SK-N-SH (cell line): ENCODE measurements at regions not wholly inside any gene's neighbourhood (a gene's known extent, or its start where the extent isn't known, plus 50 kb on each side); places are given as distances from the start of the nearest gene placed in this dataset.

Experiments used
- CTCF ChIA-PET: fragments of 300-600, 350-600 bp; formaldehyde crosslinking; extraction: SDS; loops from one replicate; lab custom pipeline; 2021; lab: Yijun Ruan, JAX
- POLR2A ChIA-PET: fragments of 350-600 bp; sonication (Branson Sonifier 250); formaldehyde crosslinking; extraction: SDS; loops from one replicate; lab custom pipeline; 2020; ENCODE audit warnings: antibody characterized with exemption, inconsistent platforms; lab: Yijun Ruan, JAX
- DNase-seq: peaks from one replicate; pipeline ENCODE4 v3.0.0; 2012
- H2AFZ ChIP-seq: fragments of 200-600 bp; sonication (generic); 2 replicates; pipeline ENCODE4 v1.8.1; 2016; ENCODE audit warnings: antibody characterized with exemption, mild to moderate bottlenecking, low read depth
- H3F3A ChIP-seq: fragments of 200-600 bp; sonication (generic); replicated peaks from 2 replicates; pipeline ENCODE3; 2016; ENCODE audit warnings: antibody characterized with exemption, mild to moderate bottlenecking; ENCODE audit not compliant: insufficient read depth
- H3K27ac ChIP-seq, 2 experiments: fragments of 200-500 bp in 1 of 2; fragments of 200-600 bp in 1 of 2; sonication (Bioruptor generic) in 1 of 2; sonication (generic), shearing (Covaris generic) in 1 of 2; 2 replicates each; pipeline versions ENCODE4 v1.5.1 to v1.6.1; 2014 to 2016; ENCODE audit warnings: low read depth in 2 of 2, inconsistent platforms in 1 of 2, low read length in 1 of 2, mild to moderate bottlenecking in 1 of 2, mixed read lengths in 1 of 2
- H3K27me3 ChIP-seq: fragments of 200-600 bp; sonication (generic), shearing (Covaris generic); 2 replicates; pipeline ENCODE4 v1.6.1; 2016; ENCODE audit warnings: mixed run types; ENCODE audit not compliant: insufficient read depth
- H3K36me3 ChIP-seq, 2 experiments: fragments of 200-500 bp in 1 of 2; fragments of 200-600 bp in 1 of 2; sonication (Bioruptor generic) in 1 of 2; sonication (generic) in 1 of 2; replicated peaks in 1 of 2; 2 replicates each; pipeline versions ENCODE3 to v1.5.1; 2014 to 2016; ENCODE audit warnings: low read length in 1 of 2, mild to moderate bottlenecking in 1 of 2; ENCODE audit not compliant: insufficient read depth in 2 of 2, control insufficient read depth in 1 of 2
- H3K4me1 ChIP-seq, 2 experiments: fragments of 200-500 bp in 1 of 2; fragments of 200-600 bp in 1 of 2; sonication (Bioruptor generic) in 1 of 2; sonication (generic), shearing (Covaris generic) in 1 of 2; 2 replicates each; pipeline versions ENCODE4 v1.5.1 to v1.6.1; 2014 to 2016; ENCODE audit warnings: low read depth in 1 of 2, low read length in 1 of 2, mixed run types in 1 of 2; ENCODE audit not compliant: insufficient read depth in 2 of 2, control insufficient read depth in 1 of 2
- H3K4me2 ChIP-seq: fragments of 200-600 bp; sonication (generic), shearing (Covaris generic); 2 replicates; pipeline ENCODE4 v1.6.1; 2017; ENCODE audit warnings: mixed run types
- H3K4me3 ChIP-seq, 2 experiments: fragments of 200-500 bp in 1 of 2; fragments of 200-600 bp in 1 of 2; sonication (Bioruptor generic) in 1 of 2; sonication (generic), shearing (Covaris generic) in 1 of 2; 2 replicates each; pipeline versions ENCODE4 v1.5.1 to v1.8.1; 2014 to 2016; ENCODE audit warnings: low read depth in 2 of 2, inconsistent platforms in 1 of 2, low read length in 1 of 2, mild to moderate bottlenecking in 1 of 2, mixed read lengths in 1 of 2, moderate library complexity in 1 of 2
- H3K79me2 ChIP-seq: fragments of 200-600 bp; sonication (generic); 2 replicates; pipeline ENCODE4 v1.8.1; 2017; ENCODE audit warnings: mild to moderate bottlenecking; ENCODE audit not compliant: insufficient read depth
- H3K9ac ChIP-seq: fragments of 200-600 bp; sonication (generic); 2 replicates; pipeline ENCODE4 v1.6.1; 2017; ENCODE audit warnings: mixed run types
- H3K9me2 ChIP-seq: fragments of 200-600 bp; sonication (generic); 2 replicates; pipeline ENCODE4 v1.6.1; 2017; ENCODE audit warnings: mixed run types
- H3K9me3 ChIP-seq: fragments of 200-600 bp; sonication (generic); 2 replicates; pipeline ENCODE4 v1.6.1; 2017; ENCODE audit warnings: mixed run types, mild to moderate bottlenecking, moderate library complexity
- H4K20me1 ChIP-seq: fragments of 200-600 bp; sonication (generic); 2 replicates; pipeline ENCODE4 v1.6.1; 2017; ENCODE audit warnings: mild to moderate bottlenecking, mixed run types; ENCODE audit not compliant: insufficient read depth
- EP300 ChIP-seq, 2 experiments: IDR thresholded peaks; 2 replicates each; pipeline versions ENCODE4 v1.4.0 to v1.6.1; 2012; ENCODE audit warnings: borderline replicate concordance in 1 of 2, low read depth in 1 of 2, low read length in 1 of 2
- EZH2phosphoT487 ChIP-seq: fragments of 200-600 bp; sonication (generic); IDR thresholded peaks from 2 replicates; pipeline ENCODE4 v1.6.1; 2017; ENCODE audit warnings: low read depth, mixed run types, mild to moderate bottlenecking, antibody characterized with exemption, moderate library complexity, borderline replicate concordance
- FOXJ3 ChIP-seq: sonication (generic); formaldehyde crosslinking; IDR thresholded peaks from 2 replicates; pipeline ENCODE4 v1.5.1; 2020; ENCODE audit warnings: mild to moderate bottlenecking, missing genetic modification reagents
- FOXM1 ChIP-seq: IDR thresholded peaks from 2 replicates; pipeline ENCODE4 v1.4.0; 2012; ENCODE audit warnings: low read depth, mild to moderate bottlenecking
- GATA2 ChIP-seq: sonication (generic); formaldehyde crosslinking; IDR thresholded peaks from 2 replicates; pipeline ENCODE4 v1.5.0; 2020; ENCODE audit warnings: mild to moderate bottlenecking, missing genetic modification reagents
- MEF2A ChIP-seq: IDR thresholded peaks from 2 replicates; pipeline ENCODE4 v1.4.0; 2012; ENCODE audit warnings: low read depth, borderline replicate concordance
- MXI1 ChIP-seq: IDR thresholded peaks from 2 replicates; pipeline ENCODE4 v1.6.1; 2012; ENCODE audit warnings: mild to moderate bottlenecking, low read depth, low read length, improper control_type of control experiment
- NFIC ChIP-seq: IDR thresholded peaks from 2 replicates; pipeline ENCODE4 v1.4.0; 2012; ENCODE audit warnings: borderline replicate concordance
- NRF1 ChIP-seq: IDR thresholded peaks from 2 replicates; pipeline ENCODE4 v1.6.1; 2012; ENCODE audit warnings: low read depth, mild to moderate bottlenecking, low read length
- POLR2AphosphoS5 ChIP-seq: IDR thresholded peaks from 2 replicates; pipeline ENCODE4 v1.6.1; 2012; ENCODE audit warnings: low read depth, low read length
- RAD21 ChIP-seq: IDR thresholded peaks from 2 replicates; pipeline ENCODE4 v1.6.1; 2012; ENCODE audit warnings: mild to moderate bottlenecking, low read length
- RCOR1 ChIP-seq: fragments of 150-350 bp; IDR thresholded peaks from 2 replicates; pipeline ENCODE4 v1.6.1; 2017; ENCODE audit warnings: antibody characterized with exemption, low read length
- RFX5 ChIP-seq: IDR thresholded peaks from 2 replicates; pipeline ENCODE4 v1.6.1; 2012; ENCODE audit warnings: mild to moderate bottlenecking, improper control_type of control experiment, low read length
- RXRA ChIP-seq: IDR thresholded peaks from 2 replicates; pipeline ENCODE4 v1.4.0; 2012; ENCODE audit warnings: low read depth, mild to moderate bottlenecking, borderline replicate concordance
- SIN3A ChIP-seq: IDR thresholded peaks from 2 replicates; pipeline ENCODE4 v1.6.1; 2012; ENCODE audit warnings: low read depth, mild to moderate bottlenecking, low read length, moderate library complexity, borderline replicate concordance
- TEAD4 ChIP-seq: IDR thresholded peaks from 2 replicates; pipeline ENCODE4 v1.4.0; 2012; ENCODE audit warnings: mild to moderate bottlenecking, borderline replicate concordance; ENCODE audit not compliant: insufficient read depth
- USF1 ChIP-seq: IDR thresholded peaks from 2 replicates; pipeline ENCODE4 v1.4.0; 2012; ENCODE audit warnings: low read depth, borderline replicate concordance
- YY1 ChIP-seq: IDR thresholded peaks from 2 replicates; pipeline ENCODE4 v1.4.0; 2012; ENCODE audit warnings: low read depth, mild to moderate bottlenecking
- ZBTB33 ChIP-seq: IDR thresholded peaks from 2 replicates; pipeline ENCODE4 v1.4.0; 2012; ENCODE audit warnings: low read depth, borderline replicate concordance
- WGBS: methylation state at CpG from one replicate; pipeline ENCODE4 v1.1.6; 2017; ENCODE audit warnings: low lambda C conversion rate; 5-methylcytosine and 5-hydroxymethylcytosine counted together
- TF ChIP-seq, protein P1 (sequence below): IDR thresholded peaks from 2 replicates; pipeline ENCODE4; 2012
- TF ChIP-seq, protein P2 (sequence below): fragments of 200-600 bp; sonication (generic); IDR thresholded peaks from 2 replicates; pipeline ENCODE4 v1.6.1; 2017; ENCODE audit warnings: antibody characterized with exemption, mild to moderate bottlenecking, moderate library complexity

GRCh38 chr21:18147678-18148077, 97.0 kb upstream of the CHODL start:
- CTCF ChIA-PET, result no interaction called here
- Histone ChIP-seq H3K4me2 (no peak overlapping the region), H2AFZ (no peak overlapping the region)

GRCh38 chr21:18146820-18147219, 97.8 kb upstream of the CHODL start:
- ChIA-PET POLR2A (no interaction called here), CTCF (no interaction called here)
- Histone ChIP-seq H3K4me1 (no peaks in the 10 kb centered on the region), H3K9me3 (no peaks in the 10 kb centered on the region), H2AFZ (no peak overlapping the region), H3K36me3 (no peaks in the 10 kb centered on the region), H3F3A (no peaks in the 10 kb centered on the region), H3K79me2 (no peaks in the 10 kb centered on the region), H3K4me3 (no peak overlapping the region), H3K27ac (no peak overlapping the region), H3K9ac (no peak overlapping the region), H3K9me2 (no peaks in the 10 kb centered on the region), H4K20me1 (no peaks in the 10 kb centered on the region), H3K4me2 (no peak overlapping the region), H3K27me3 (no peaks in the 10 kb centered on the region)
- no peak for DNase-seq
- TF ChIP-seq FOXJ3 (CRISPR knock-in tag) (no peak), RCOR1 (no peak), YY1 (no peak), NFIC (no peak), EZH2phosphoT487 (no peak), TEAD4 (no peak), SIN3A (no peak), POLR2AphosphoS5 (no peak), FOXM1 (no peak), NRF1 (no peak), MXI1 (no peak), EP300 (IDR thresholded peaks at IDR 0.05; ENCODE audit: borderline replicate concordance in 1 of 2, low read depth in 1 of 2, low read length in 1 of 2) (no peak), USF1 (no peak), GATA2 (CRISPR knock-in tag) (no peak), ZBTB33 (no peak)
- TF ChIP-seq, protein P1, sequence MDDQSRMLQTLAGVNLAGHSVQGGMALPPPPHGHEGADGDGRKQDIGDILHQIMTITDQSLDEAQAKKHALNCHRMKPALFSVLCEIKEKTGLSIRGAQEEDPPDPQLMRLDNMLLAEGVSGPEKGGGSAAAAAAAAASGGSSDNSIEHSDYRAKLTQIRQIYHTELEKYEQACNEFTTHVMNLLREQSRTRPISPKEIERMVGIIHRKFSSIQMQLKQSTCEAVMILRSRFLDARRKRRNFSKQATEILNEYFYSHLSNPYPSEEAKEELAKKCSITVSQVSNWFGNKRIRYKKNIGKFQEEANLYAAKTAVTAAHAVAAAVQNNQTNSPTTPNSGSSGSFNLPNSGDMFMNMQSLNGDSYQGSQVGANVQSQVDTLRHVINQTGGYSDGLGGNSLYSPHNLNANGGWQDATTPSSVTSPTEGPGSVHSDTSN, result no peak
- TF ChIP-seq, protein P2, sequence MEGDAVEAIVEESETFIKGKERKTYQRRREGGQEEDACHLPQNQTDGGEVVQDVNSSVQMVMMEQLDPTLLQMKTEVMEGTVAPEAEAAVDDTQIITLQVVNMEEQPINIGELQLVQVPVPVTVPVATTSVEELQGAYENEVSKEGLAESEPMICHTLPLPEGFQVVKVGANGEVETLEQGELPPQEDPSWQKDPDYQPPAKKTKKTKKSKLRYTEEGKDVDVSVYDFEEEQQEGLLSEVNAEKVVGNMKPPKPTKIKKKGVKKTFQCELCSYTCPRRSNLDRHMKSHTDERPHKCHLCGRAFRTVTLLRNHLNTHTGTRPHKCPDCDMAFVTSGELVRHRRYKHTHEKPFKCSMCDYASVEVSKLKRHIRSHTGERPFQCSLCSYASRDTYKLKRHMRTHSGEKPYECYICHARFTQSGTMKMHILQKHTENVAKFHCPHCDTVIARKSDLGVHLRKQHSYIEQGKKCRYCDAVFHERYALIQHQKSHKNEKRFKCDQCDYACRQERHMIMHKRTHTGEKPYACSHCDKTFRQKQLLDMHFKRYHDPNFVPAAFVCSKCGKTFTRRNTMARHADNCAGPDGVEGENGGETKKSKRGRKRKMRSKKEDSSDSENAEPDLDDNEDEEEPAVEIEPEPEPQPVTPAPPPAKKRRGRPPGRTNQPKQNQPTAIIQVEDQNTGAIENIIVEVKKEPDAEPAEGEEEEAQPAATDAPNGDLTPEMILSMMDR, result no peak

More at GRCh38 chr21:18147678-18148077, 97.0 kb upstream of the CHODL start:
- Histone ChIP-seq H3K9me3 (no peaks in the 10 kb centered on the region), H3F3A (no peaks in the 10 kb centered on the region), H3K4me3 (no peak overlapping the region), H3K9ac (no peak overlapping the region), H3K27me3 (no peaks in the 10 kb centered on the region), H3K79me2 (no peaks in the 10 kb centered on the region), H3K4me1 (no peaks in the 10 kb centered on the region), H4K20me1 (no peaks in the 10 kb centered on the region), H3K36me3 (no peaks in the 10 kb centered on the region), H3K9me2 (no peaks in the 10 kb centered on the region), H3K27ac (no peak overlapping the region)
- 0% methylated on average over 3 of the region's 3 CpGs for WGBS
- DNase-seq, result no peak
- TF ChIP-seq POLR2AphosphoS5, result no peak
- TF ChIP-seq YY1, result no peak
- TF ChIP-seq RXRA, result no peak
- TF ChIP-seq MEF2A, result no peak
- TF ChIP-seq, protein P2, result no peak
- no peak for TF ChIP-seq RFX5
- TF ChIP-seq RAD21, result no peak
- POLR2A ChIA-PET, result no interaction called here
